Choroid plexus epithelial cell (primary cell): ENCODE measurements at regions not wholly inside any gene's neighbourhood (a gene's known extent, or its start where the extent isn't known, plus 50 kb on each side); places are given as distances from the start of the nearest gene placed in this dataset.

ENCODE experiments used
- DNase-seq: peaks from one replicate; pipeline ENCODE4 v3.0.0-alpha.2; 2010; ENCODE audit warnings: low read depth
- H3K4me3 ChIP-seq: 2 replicates; pipeline ENCODE4 v1.5.1; 2011; ENCODE audit warnings: low read depth, mild to moderate bottlenecking, control low read depth, low read length, moderate library complexity
- CTCF ChIP-seq: conservative IDR thresholded peaks from 2 replicates; pipeline ENCODE4 v1.5.1; 2011; ENCODE audit warnings: low read depth, mild to moderate bottlenecking, control low read depth, inconsistent platforms, low read length, moderate library complexity

- TF ChIP-seq CTCF = no peak
- no peak overlapping the region for H3K4me3 ChIP-seq
- DNase-seq = no peak
Observed at GRCh38 chr2:114082731-114083433, 193.0 kb downstream of the ACTR3 start.

- no peak for TF ChIP-seq CTCF
- DNase-seq = no peak
- no peak overlapping the region for H3K4me3 ChIP-seq
Observed at GRCh38 chr2:114083717-114084387, 194.0 kb downstream of the ACTR3 start.

- H3K4me3 ChIP-seq = no peak overlapping the region
- no peak for TF ChIP-seq CTCF
- DNase-seq = no peak
Observed at GRCh38 chr2:114085238-114085637, 195.3 kb downstream of the ACTR3 start.

GRCh38 chr2:114085992-114086391 is 196.1 kb downstream of the ACTR3 start:
- no peak for DNase-seq
- H3K4me3 ChIP-seq = no peak overlapping the region
- TF ChIP-seq CTCF = no peak

GRCh38 chr2:114089636-114090319 is 199.9 kb downstream of the ACTR3 start:
- no peak overlapping the region for H3K4me3 ChIP-seq
- TF ChIP-seq CTCF = no peak
- no peak for DNase-seq

GRCh38 chr2:114091010-114091409 is 201.1 kb downstream of the ACTR3 start:
- no peak for TF ChIP-seq CTCF
- no peak for DNase-seq
- no peak overlapping the region for H3K4me3 ChIP-seq

GRCh38 chr2:114108249-114108648 is 218.4 kb downstream of the ACTR3 start:
- DNase-seq = no peak
- TF ChIP-seq CTCF = no peak
- no peak overlapping the region for H3K4me3 ChIP-seq
